Liver (tissue), 8 donors: ENCODE measurements at regions not wholly inside any gene's neighbourhood (a gene's known extent, or its start where the extent isn't known, plus 50 kb on each side); places are given as distances from the start of the nearest gene placed in this dataset.

ENCODE experiments used
- DNase-seq: peaks from one replicate; pipeline ENCODE4 v3.0.0-alpha.2; 2017; ENCODE audit warnings: low spot score
- H3K27ac ChIP-seq, 2 donors: one replicate each; pipeline ENCODE4 v1.7.0; 2013; ENCODE audit warnings: inconsistent platforms in 2 of 2, low read length in 2 of 2, control low read depth in 1 of 2, low read depth in 1 of 2, mild to moderate bottlenecking in 1 of 2
- H3K27me3 ChIP-seq, 4 donors: one replicate each; pipeline versions ENCODE4 v1.6.1 to v1.7.0; 2013; ENCODE audit warnings: low read length in 3 of 4, inconsistent platforms in 1 of 4, mild to moderate bottlenecking in 1 of 4, moderate library complexity in 1 of 4; ENCODE audit not compliant: control insufficient read depth in 4 of 4, insufficient read depth in 4 of 4
- H3K36me3 ChIP-seq, 4 donors: one replicate each; pipeline versions ENCODE4 v1.6.1 to v1.7.0; 2013; ENCODE audit warnings: low read length in 3 of 4, mild to moderate bottlenecking in 3 of 4, low read depth in 1 of 4, moderate library complexity in 1 of 4; ENCODE audit not compliant: control insufficient read depth in 4 of 4, insufficient read depth in 3 of 4
- H3K4me1 ChIP-seq, 4 donors: one replicate each; pipeline versions ENCODE4 v1.6.1 to v1.7.0; 2013; ENCODE audit warnings: low read length in 3 of 4, mild to moderate bottlenecking in 3 of 4, moderate library complexity in 1 of 4; ENCODE audit not compliant: control insufficient read depth in 4 of 4, insufficient read depth in 4 of 4
- H3K4me3 ChIP-seq, 3 donors: one replicate each; pipeline versions ENCODE4 v1.6.1 to v1.7.0; 2013; ENCODE audit warnings: low read length in 3 of 3, control low read depth in 1 of 3, low read depth in 1 of 3, mild to moderate bottlenecking in 1 of 3
- H3K9ac ChIP-seq, 2 donors: one replicate each; pipeline ENCODE4 v1.7.0; 2013; ENCODE audit warnings: low read length in 2 of 2, mild to moderate bottlenecking in 2 of 2, moderate library complexity in 2 of 2, control low read depth in 1 of 2, low read depth in 1 of 2
- H3K9me3 ChIP-seq, 4 donors: one replicate each; pipeline versions ENCODE4 v1.6.1 to v1.7.0; 2013; ENCODE audit warnings: low read length in 3 of 4; ENCODE audit not compliant: control insufficient read depth in 4 of 4
- EGR1 ChIP-seq, 2 donors: IDR thresholded peaks; 2 replicates each; pipeline ENCODE4 v1.6.1; 2016 to 2018; ENCODE audit warnings: antibody characterized with exemption in 2 of 2, low read depth in 2 of 2
- FOXA1 ChIP-seq: IDR thresholded peaks from 2 replicates; pipeline ENCODE4 v1.6.1; 2016; ENCODE audit warnings: antibody characterized with exemption
- FOXA2 ChIP-seq: IDR thresholded peaks from 2 replicates; pipeline ENCODE4 v1.6.1; 2016; ENCODE audit warnings: antibody characterized with exemption
- HNF4A ChIP-seq, 2 donors: conservative IDR thresholded peaks; 2 replicates each; pipeline ENCODE4 v1.6.1; 2016; ENCODE audit warnings: antibody characterized with exemption in 2 of 2, mild to moderate bottlenecking in 2 of 2
- HNF4G ChIP-seq: IDR thresholded peaks from 2 replicates; pipeline ENCODE4 v1.6.1; 2016; ENCODE audit warnings: antibody characterized with exemption
- JUND ChIP-seq, 2 donors: IDR thresholded peaks; 2 replicates each; pipeline ENCODE4 v1.6.1; 2016; ENCODE audit warnings: antibody characterized with exemption in 2 of 2
- NR2F2 ChIP-seq: IDR thresholded peaks from 2 replicates; pipeline ENCODE4 v1.6.1; 2016; ENCODE audit warnings: antibody characterized with exemption
- RAD21 ChIP-seq, 2 donors: IDR thresholded peaks; 2 replicates each; pipeline ENCODE4 v1.6.1; 2016; ENCODE audit warnings: antibody characterized with exemption in 2 of 2, mild to moderate bottlenecking in 2 of 2
- RXRA ChIP-seq, 2 donors: IDR thresholded peaks; 2 replicates each; pipeline ENCODE4 v1.6.1; 2017 to 2018; ENCODE audit warnings: antibody characterized with exemption in 2 of 2, mild to moderate bottlenecking in 1 of 2
- SP1 ChIP-seq: IDR thresholded peaks from 2 replicates; pipeline ENCODE4 v1.6.1; 2018; ENCODE audit warnings: antibody characterized with exemption, mild to moderate bottlenecking
- YY1 ChIP-seq: IDR thresholded peaks from 2 replicates; pipeline ENCODE4 v1.6.1; 2016; ENCODE audit warnings: antibody characterized with exemption, mild to moderate bottlenecking
- WGBS: extraction: QIAGEN DNeasy Blood & Tissue Kit; methylation state at CpG from one replicate; pipeline ENCODE4 v1.1.7; 2013; 5-methylcytosine and 5-hydroxymethylcytosine counted together
- TF ChIP-seq, protein P1 (sequence below): IDR thresholded peaks from 2 replicates; pipeline ENCODE4 v1.6.1; 2016; ENCODE audit warnings: antibody characterized with exemption
- TF ChIP-seq, protein P2 (sequence below): IDR thresholded peaks from 2 replicates; pipeline ENCODE4 v1.6.1; 2016; ENCODE audit warnings: antibody characterized with exemption
- TF ChIP-seq, protein P3 (sequence below): IDR thresholded peaks from 2 replicates; pipeline ENCODE4 v1.6.1; 2016; ENCODE audit warnings: antibody characterized with exemption, mild to moderate bottlenecking
- TF ChIP-seq, protein P4 (sequence below): IDR thresholded peaks from 2 replicates; pipeline ENCODE4 v1.6.1; 2016; ENCODE audit warnings: antibody characterized with exemption
- TF ChIP-seq, protein P5 (sequence below): fragments of 150-350 bp; IDR thresholded peaks from 2 replicates; pipeline ENCODE4 v1.5.1; 2017; ENCODE audit warnings: improper control_type of control experiment, low read depth, low read length; ENCODE audit not compliant: missing input control
- donor health status: healthy.
- donor health status: healthy.
- donor health status: healthy.
- donor health status: healthy.
- donor health status: healthy.

DNA sequence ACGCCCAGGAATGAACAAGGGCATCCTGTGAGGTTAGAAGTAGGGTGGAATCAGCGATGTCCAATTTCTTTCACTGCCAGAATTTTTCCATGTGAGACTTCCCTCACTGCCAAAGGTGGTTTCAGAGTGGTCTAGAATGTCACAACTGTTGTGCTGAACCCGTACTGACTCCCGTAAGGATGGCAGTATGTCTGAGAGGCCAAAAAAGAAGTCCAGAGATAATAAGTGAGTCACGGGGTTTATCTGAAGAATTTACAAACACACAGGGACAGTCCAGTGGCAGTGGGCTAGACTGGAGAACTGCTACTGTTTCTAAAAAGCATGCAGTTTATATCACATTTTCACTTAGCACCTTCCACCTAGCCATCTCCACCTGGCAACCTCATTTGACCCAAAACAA, 160.6 kb upstream of the ATP10A start (continued):
- no peak for TF ChIP-seq SP1

DNA sequence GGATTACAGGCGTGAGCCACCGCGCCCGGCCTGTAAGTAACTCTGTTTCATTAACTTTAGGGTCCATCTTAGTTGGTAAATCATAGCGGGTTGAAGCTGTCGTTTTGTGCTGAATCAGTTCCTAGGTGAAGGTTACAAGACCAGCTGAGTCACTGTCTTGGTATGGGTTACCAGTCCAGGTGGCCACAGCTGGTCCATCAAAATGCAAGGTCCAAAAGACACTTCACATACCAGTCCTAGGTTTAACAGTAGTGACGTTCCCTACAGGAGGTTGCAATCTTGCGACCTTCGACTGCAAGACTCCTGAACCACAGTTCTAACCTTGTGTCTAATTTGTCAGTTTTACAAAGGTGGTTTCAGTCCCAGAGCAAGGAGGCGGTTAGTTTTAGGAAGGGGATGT, 160.1 kb upstream of the ATP10A start:
- H3K9ac ChIP-seq, result no peak overlapping the region
- no peaks in the 10 kb centered on the region for H3K27me3 ChIP-seq
- WGBS, result 90% methylated on average over 10 of the region's 10 CpGs
- no peak overlapping the region for H3K4me3 ChIP-seq
- H3K36me3 ChIP-seq, result no peaks in the 10 kb centered on the region
- DNase-seq, result no peak
- no peaks in the 10 kb centered on the region for H3K9me3 ChIP-seq
- no peaks in the 10 kb centered on the region for H3K4me1 ChIP-seq
- TF ChIP-seq, protein P1, sequence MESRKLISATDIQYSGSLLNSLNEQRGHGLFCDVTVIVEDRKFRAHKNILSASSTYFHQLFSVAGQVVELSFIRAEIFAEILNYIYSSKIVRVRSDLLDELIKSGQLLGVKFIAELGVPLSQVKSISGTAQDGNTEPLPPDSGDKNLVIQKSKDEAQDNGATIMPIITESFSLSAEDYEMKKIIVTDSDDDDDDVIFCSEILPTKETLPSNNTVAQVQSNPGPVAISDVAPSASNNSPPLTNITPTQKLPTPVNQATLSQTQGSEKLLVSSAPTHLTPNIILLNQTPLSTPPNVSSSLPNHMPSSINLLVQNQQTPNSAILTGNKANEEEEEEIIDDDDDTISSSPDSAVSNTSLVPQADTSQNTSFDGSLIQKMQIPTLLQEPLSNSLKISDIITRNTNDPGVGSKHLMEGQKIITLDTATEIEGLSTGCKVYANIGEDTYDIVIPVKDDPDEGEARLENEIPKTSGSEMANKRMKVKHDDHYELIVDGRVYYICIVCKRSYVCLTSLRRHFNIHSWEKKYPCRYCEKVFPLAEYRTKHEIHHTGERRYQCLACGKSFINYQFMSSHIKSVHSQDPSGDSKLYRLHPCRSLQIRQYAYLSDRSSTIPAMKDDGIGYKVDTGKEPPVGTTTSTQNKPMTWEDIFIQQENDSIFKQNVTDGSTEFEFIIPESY, result no peak
- TF ChIP-seq YY1 (no peak), SP1 (no peak), FOXA2 (no peak), RAD21 (IDR thresholded peaks at IDR 0.05) (no peak), EGR1 (IDR thresholded peaks at IDR 0.05; ENCODE audit: low read depth in 2 of 2) (no peak), FOXA1 (no peak), JUND (IDR thresholded peaks at IDR 0.05) (no peak), NR2F2 (no peak), HNF4G (no peak), HNF4A (conservative IDR thresholded peaks at IDR 0.05) (no peak), RXRA (IDR thresholded peaks at IDR 0.05) (no peak)
- TF ChIP-seq, protein P2, sequence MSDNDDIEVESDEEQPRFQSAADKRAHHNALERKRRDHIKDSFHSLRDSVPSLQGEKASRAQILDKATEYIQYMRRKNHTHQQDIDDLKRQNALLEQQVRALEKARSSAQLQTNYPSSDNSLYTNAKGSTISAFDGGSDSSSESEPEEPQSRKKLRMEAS, result no peak
- TF ChIP-seq, protein P3, sequence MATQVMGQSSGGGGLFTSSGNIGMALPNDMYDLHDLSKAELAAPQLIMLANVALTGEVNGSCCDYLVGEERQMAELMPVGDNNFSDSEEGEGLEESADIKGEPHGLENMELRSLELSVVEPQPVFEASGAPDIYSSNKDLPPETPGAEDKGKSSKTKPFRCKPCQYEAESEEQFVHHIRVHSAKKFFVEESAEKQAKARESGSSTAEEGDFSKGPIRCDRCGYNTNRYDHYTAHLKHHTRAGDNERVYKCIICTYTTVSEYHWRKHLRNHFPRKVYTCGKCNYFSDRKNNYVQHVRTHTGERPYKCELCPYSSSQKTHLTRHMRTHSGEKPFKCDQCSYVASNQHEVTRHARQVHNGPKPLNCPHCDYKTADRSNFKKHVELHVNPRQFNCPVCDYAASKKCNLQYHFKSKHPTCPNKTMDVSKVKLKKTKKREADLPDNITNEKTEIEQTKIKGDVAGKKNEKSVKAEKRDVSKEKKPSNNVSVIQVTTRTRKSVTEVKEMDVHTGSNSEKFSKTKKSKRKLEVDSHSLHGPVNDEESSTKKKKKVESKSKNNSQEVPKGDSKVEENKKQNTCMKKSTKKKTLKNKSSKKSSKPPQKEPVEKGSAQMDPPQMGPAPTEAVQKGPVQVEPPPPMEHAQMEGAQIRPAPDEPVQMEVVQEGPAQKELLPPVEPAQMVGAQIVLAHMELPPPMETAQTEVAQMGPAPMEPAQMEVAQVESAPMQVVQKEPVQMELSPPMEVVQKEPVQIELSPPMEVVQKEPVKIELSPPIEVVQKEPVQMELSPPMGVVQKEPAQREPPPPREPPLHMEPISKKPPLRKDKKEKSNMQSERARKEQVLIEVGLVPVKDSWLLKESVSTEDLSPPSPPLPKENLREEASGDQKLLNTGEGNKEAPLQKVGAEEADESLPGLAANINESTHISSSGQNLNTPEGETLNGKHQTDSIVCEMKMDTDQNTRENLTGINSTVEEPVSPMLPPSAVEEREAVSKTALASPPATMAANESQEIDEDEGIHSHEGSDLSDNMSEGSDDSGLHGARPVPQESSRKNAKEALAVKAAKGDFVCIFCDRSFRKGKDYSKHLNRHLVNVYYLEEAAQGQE, result no peak
- TF ChIP-seq, protein P4, sequence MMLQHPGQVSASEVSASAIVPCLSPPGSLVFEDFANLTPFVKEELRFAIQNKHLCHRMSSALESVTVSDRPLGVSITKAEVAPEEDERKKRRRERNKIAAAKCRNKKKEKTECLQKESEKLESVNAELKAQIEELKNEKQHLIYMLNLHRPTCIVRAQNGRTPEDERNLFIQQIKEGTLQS, result no peak
- TF ChIP-seq, protein P5, sequence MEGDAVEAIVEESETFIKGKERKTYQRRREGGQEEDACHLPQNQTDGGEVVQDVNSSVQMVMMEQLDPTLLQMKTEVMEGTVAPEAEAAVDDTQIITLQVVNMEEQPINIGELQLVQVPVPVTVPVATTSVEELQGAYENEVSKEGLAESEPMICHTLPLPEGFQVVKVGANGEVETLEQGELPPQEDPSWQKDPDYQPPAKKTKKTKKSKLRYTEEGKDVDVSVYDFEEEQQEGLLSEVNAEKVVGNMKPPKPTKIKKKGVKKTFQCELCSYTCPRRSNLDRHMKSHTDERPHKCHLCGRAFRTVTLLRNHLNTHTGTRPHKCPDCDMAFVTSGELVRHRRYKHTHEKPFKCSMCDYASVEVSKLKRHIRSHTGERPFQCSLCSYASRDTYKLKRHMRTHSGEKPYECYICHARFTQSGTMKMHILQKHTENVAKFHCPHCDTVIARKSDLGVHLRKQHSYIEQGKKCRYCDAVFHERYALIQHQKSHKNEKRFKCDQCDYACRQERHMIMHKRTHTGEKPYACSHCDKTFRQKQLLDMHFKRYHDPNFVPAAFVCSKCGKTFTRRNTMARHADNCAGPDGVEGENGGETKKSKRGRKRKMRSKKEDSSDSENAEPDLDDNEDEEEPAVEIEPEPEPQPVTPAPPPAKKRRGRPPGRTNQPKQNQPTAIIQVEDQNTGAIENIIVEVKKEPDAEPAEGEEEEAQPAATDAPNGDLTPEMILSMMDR, result no peak
- H3K27ac ChIP-seq, result no peak overlapping the region
